ENCODE measurements at regions not wholly inside any gene's neighbourhood (a gene's known extent, or its start where the extent isn't known, plus 50 kb on each side); places are given as distances from the start of the nearest gene placed in this dataset.
A peak's percentile ranks its signal among the peaks of the same experiment; 100 is the strongest.

DNA sequence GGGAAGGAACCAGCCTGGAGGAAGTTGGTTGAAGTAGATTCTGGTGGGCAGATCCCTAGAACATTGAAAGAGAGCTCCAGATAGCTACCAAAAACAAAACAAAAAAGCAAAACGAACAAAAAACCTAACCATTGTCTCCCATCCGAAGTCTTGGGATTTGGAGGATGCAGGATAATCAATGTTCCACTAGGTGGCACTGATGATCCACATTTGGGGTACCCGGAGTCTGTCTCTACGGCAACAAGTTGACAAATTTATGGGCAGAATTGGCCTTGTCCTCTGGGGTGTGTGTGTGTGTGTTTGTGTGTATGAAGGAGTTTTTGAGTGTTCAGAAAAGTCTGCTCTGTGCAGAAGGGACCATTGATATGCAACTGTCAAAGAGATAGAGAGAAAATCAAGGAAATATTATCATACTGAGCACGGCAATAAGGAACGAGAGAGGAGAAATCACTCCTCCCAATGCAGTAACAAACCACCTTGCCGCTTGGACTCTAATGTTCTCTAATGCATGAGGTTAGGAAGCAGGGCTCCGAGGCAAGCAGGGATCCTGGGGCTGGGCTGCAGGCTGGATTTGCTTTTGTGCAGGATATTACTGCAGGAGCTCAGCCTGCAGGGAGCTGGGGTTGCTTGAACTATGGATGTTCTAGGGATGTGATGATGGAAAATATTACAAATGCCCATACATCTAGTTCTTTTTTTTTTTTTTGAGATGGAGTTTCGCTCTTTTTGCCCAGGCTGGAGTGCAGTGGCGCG, 59.8 kb upstream of the KLHL25 start:
- Histone ChIP-seq H3K4me3 (replicated peaks in 1 of 4; ENCODE audit: control extremely low read depth in 1 of 4, insufficient read depth in 1 of 4, low read depth in 3 of 4, low read length in 4 of 4) (no peak overlapping the region), H3K27ac (ENCODE audit: insufficient read depth, low read length) (no peak overlapping the region), H3K4me1 (ENCODE audit: control insufficient read depth, extremely low read depth, insufficient read depth, low read length) (no peaks in the 10 kb centered on the region), H3K9me3 (ENCODE audit: control insufficient read depth, insufficient read depth, low read depth, low read length) (no peaks in the 10 kb centered on the region), H3K27me3 (ENCODE audit: control insufficient read depth, insufficient read depth, low read length) (no peaks in the 10 kb centered on the region), H2AFZ (ENCODE audit: low read length) (no peak overlapping the region), H3K4me2 (ENCODE audit: extremely low read depth, insufficient read depth, low read length) (peak overlapping the region; percentile 62), H3K79me2 (ENCODE audit: control insufficient read depth, insufficient read depth, low read length) (no peaks in the 10 kb centered on the region), H4K20me1 (ENCODE audit: control insufficient read depth, extremely low read depth, insufficient read depth, low read length) (no peaks in the 10 kb centered on the region), H3K36me3 (ENCODE audit: control insufficient read depth, insufficient read depth, low read length) (no peaks in the 10 kb centered on the region), H3K9ac (ENCODE audit: insufficient read depth, low read length) (no peak overlapping the region)
- TF ChIP-seq CTCF (conservative IDR thresholded peaks at IDR 0.05 in 1 of 2, IDR thresholded peaks at IDR 0.05 in 1 of 2; ENCODE audit: low read depth in 1 of 2, low read length in 2 of 2) (peak; percentile 87 to 91), EZH2 (IDR thresholded peaks at IDR 0.05; ENCODE audit: low read length, missing control alignments) (no peak)
- peak; percentile 48 to 71 for DNase-seq (ENCODE audit: low read depth in 2 of 2)

- Histone ChIP-seq H3K9ac (ENCODE audit: insufficient read depth, low read length) (no peak overlapping the region), H3K27me3 (ENCODE audit: control insufficient read depth, insufficient read depth, low read length) (no peaks in the 10 kb centered on the region), H2AFZ (ENCODE audit: low read length) (peak overlapping the region; percentile 54), H3K36me3 (ENCODE audit: control insufficient read depth, insufficient read depth, low read length) (no peaks in the 10 kb centered on the region), H4K20me1 (ENCODE audit: control insufficient read depth, extremely low read depth, insufficient read depth, low read length) (no peaks in the 10 kb centered on the region), H3K4me1 (ENCODE audit: control insufficient read depth, extremely low read depth, insufficient read depth, low read length) (no peaks in the 10 kb centered on the region), H3K79me2 (ENCODE audit: control insufficient read depth, insufficient read depth, low read length) (no peaks in the 10 kb centered on the region), H3K9me3 (ENCODE audit: control insufficient read depth, insufficient read depth, low read depth, low read length) (no peaks in the 10 kb centered on the region), H3K4me3 (replicated peaks in 1 of 4; ENCODE audit: control extremely low read depth in 1 of 4, insufficient read depth in 1 of 4, low read depth in 3 of 4, low read length in 4 of 4) (peak overlapping the region in 1 of 4 experiments; percentile 15), H3K4me2 (ENCODE audit: extremely low read depth, insufficient read depth, low read length) (peak overlapping the region; percentile 37), H3K27ac (ENCODE audit: insufficient read depth, low read length) (no peak overlapping the region)
- peak; percentile 39 to 63 for DNase-seq (ENCODE audit: low read depth in 2 of 2)
- TF ChIP-seq EZH2 (IDR thresholded peaks at IDR 0.05; ENCODE audit: low read length, missing control alignments) (no peak), CTCF (conservative IDR thresholded peaks at IDR 0.05 in 1 of 2, IDR thresholded peaks at IDR 0.05 in 1 of 2; ENCODE audit: low read depth in 1 of 2, low read length in 2 of 2) (peak; percentile 65 to 71)
Measured at GRCh38 chr15:85858586-85859375, 64.1 kb upstream of the KLHL25 start.

- Histone ChIP-seq H2AFZ (ENCODE audit: low read length) (no peak overlapping the region), H3K4me3 (replicated peaks in 1 of 4; ENCODE audit: control extremely low read depth in 1 of 4, insufficient read depth in 1 of 4, low read depth in 3 of 4, low read length in 4 of 4) (no peak overlapping the region), H3K27ac (ENCODE audit: insufficient read depth, low read length) (no peak overlapping the region), H4K20me1 (ENCODE audit: control insufficient read depth, extremely low read depth, insufficient read depth, low read length) (no peaks in the 10 kb centered on the region), H3K4me1 (ENCODE audit: control insufficient read depth, extremely low read depth, insufficient read depth, low read length) (no peaks in the 10 kb centered on the region), H3K79me2 (ENCODE audit: control insufficient read depth, insufficient read depth, low read length) (no peaks in the 10 kb centered on the region), H3K27me3 (ENCODE audit: control insufficient read depth, insufficient read depth, low read length) (no peaks in the 10 kb centered on the region), H3K4me2 (ENCODE audit: extremely low read depth, insufficient read depth, low read length) (no peak overlapping the region), H3K9ac (ENCODE audit: insufficient read depth, low read length) (no peak overlapping the region), H3K9me3 (ENCODE audit: control insufficient read depth, insufficient read depth, low read depth, low read length) (no peaks in the 10 kb centered on the region), H3K36me3 (ENCODE audit: control insufficient read depth, insufficient read depth, low read length) (no peaks in the 10 kb centered on the region)
- TF ChIP-seq EZH2 (IDR thresholded peaks at IDR 0.05; ENCODE audit: low read length, missing control alignments) (no peak), CTCF (conservative IDR thresholded peaks at IDR 0.05 in 1 of 2, IDR thresholded peaks at IDR 0.05 in 1 of 2; ENCODE audit: low read depth in 1 of 2, low read length in 2 of 2) (no peak)
- DNase-seq (ENCODE audit: low read depth in 2 of 2) = no peak
Measured at GRCh38 chr15:85859671-85860070, 64.9 kb upstream of the KLHL25 start.
